SK-N-SH (cell line): ENCODE measurements at regions not wholly inside any gene's neighbourhood (a gene's known extent, or its start where the extent isn't known, plus 50 kb on each side); places are given as distances from the start of the nearest gene placed in this dataset.

ENCODE experiments used
- CTCF ChIA-PET: fragments of 300-600, 350-600 bp; formaldehyde crosslinking; extraction: SDS; loops from one replicate; lab custom pipeline; 2021; lab: Yijun Ruan, JAX
- POLR2A ChIA-PET: fragments of 350-600 bp; sonication (Branson Sonifier 250); formaldehyde crosslinking; extraction: SDS; loops from one replicate; lab custom pipeline; 2020; ENCODE audit warnings: antibody characterized with exemption, inconsistent platforms; lab: Yijun Ruan, JAX
- DNase-seq: peaks from one replicate; pipeline ENCODE4 v3.0.0; 2012
- H2AFZ ChIP-seq: fragments of 200-600 bp; sonication (generic); 2 replicates; pipeline ENCODE4 v1.8.1; 2016; ENCODE audit warnings: antibody characterized with exemption, mild to moderate bottlenecking, low read depth
- H3F3A ChIP-seq: fragments of 200-600 bp; sonication (generic); replicated peaks from 2 replicates; pipeline ENCODE3; 2016; ENCODE audit warnings: antibody characterized with exemption, mild to moderate bottlenecking; ENCODE audit not compliant: insufficient read depth
- H3K27ac ChIP-seq, 2 experiments: fragments of 200-500 bp in 1 of 2; fragments of 200-600 bp in 1 of 2; sonication (Bioruptor generic) in 1 of 2; sonication (generic), shearing (Covaris generic) in 1 of 2; 2 replicates each; pipeline versions ENCODE4 v1.5.1 to v1.6.1; 2014 to 2016; ENCODE audit warnings: low read depth in 2 of 2, inconsistent platforms in 1 of 2, low read length in 1 of 2, mild to moderate bottlenecking in 1 of 2, mixed read lengths in 1 of 2
- H3K27me3 ChIP-seq: fragments of 200-600 bp; sonication (generic), shearing (Covaris generic); 2 replicates; pipeline ENCODE4 v1.6.1; 2016; ENCODE audit warnings: mixed run types; ENCODE audit not compliant: insufficient read depth
- H3K36me3 ChIP-seq, 2 experiments: fragments of 200-500 bp in 1 of 2; fragments of 200-600 bp in 1 of 2; sonication (Bioruptor generic) in 1 of 2; sonication (generic) in 1 of 2; replicated peaks in 1 of 2; 2 replicates each; pipeline versions ENCODE3 to v1.5.1; 2014 to 2016; ENCODE audit warnings: low read length in 1 of 2, mild to moderate bottlenecking in 1 of 2; ENCODE audit not compliant: insufficient read depth in 2 of 2, control insufficient read depth in 1 of 2
- H3K4me1 ChIP-seq, 2 experiments: fragments of 200-500 bp in 1 of 2; fragments of 200-600 bp in 1 of 2; sonication (Bioruptor generic) in 1 of 2; sonication (generic), shearing (Covaris generic) in 1 of 2; 2 replicates each; pipeline versions ENCODE4 v1.5.1 to v1.6.1; 2014 to 2016; ENCODE audit warnings: low read depth in 1 of 2, low read length in 1 of 2, mixed run types in 1 of 2; ENCODE audit not compliant: insufficient read depth in 2 of 2, control insufficient read depth in 1 of 2
- H3K4me2 ChIP-seq: fragments of 200-600 bp; sonication (generic), shearing (Covaris generic); 2 replicates; pipeline ENCODE4 v1.6.1; 2017; ENCODE audit warnings: mixed run types
- H3K4me3 ChIP-seq, 2 experiments: fragments of 200-500 bp in 1 of 2; fragments of 200-600 bp in 1 of 2; sonication (Bioruptor generic) in 1 of 2; sonication (generic), shearing (Covaris generic) in 1 of 2; 2 replicates each; pipeline versions ENCODE4 v1.5.1 to v1.8.1; 2014 to 2016; ENCODE audit warnings: low read depth in 2 of 2, inconsistent platforms in 1 of 2, low read length in 1 of 2, mild to moderate bottlenecking in 1 of 2, mixed read lengths in 1 of 2, moderate library complexity in 1 of 2
- H3K79me2 ChIP-seq: fragments of 200-600 bp; sonication (generic); 2 replicates; pipeline ENCODE4 v1.8.1; 2017; ENCODE audit warnings: mild to moderate bottlenecking; ENCODE audit not compliant: insufficient read depth
- H3K9ac ChIP-seq: fragments of 200-600 bp; sonication (generic); 2 replicates; pipeline ENCODE4 v1.6.1; 2017; ENCODE audit warnings: mixed run types
- H3K9me2 ChIP-seq: fragments of 200-600 bp; sonication (generic); 2 replicates; pipeline ENCODE4 v1.6.1; 2017; ENCODE audit warnings: mixed run types
- H3K9me3 ChIP-seq: fragments of 200-600 bp; sonication (generic); 2 replicates; pipeline ENCODE4 v1.6.1; 2017; ENCODE audit warnings: mixed run types, mild to moderate bottlenecking, moderate library complexity
- H4K20me1 ChIP-seq: fragments of 200-600 bp; sonication (generic); 2 replicates; pipeline ENCODE4 v1.6.1; 2017; ENCODE audit warnings: mild to moderate bottlenecking, mixed run types; ENCODE audit not compliant: insufficient read depth
- MXI1 ChIP-seq: IDR thresholded peaks from 2 replicates; pipeline ENCODE4 v1.6.1; 2012; ENCODE audit warnings: mild to moderate bottlenecking, low read depth, low read length, improper control_type of control experiment
- PBX3 ChIP-seq: IDR thresholded peaks from 2 replicates; pipeline ENCODE4; 2012
- RAD21 ChIP-seq: IDR thresholded peaks from 2 replicates; pipeline ENCODE4 v1.6.1; 2012; ENCODE audit warnings: mild to moderate bottlenecking, low read length
- TCF12 ChIP-seq: IDR thresholded peaks from 2 replicates; pipeline ENCODE4 v1.4.0; 2012
- TEAD4 ChIP-seq: IDR thresholded peaks from 2 replicates; pipeline ENCODE4 v1.4.0; 2012; ENCODE audit warnings: mild to moderate bottlenecking, borderline replicate concordance; ENCODE audit not compliant: insufficient read depth
- WGBS: methylation state at CpG from one replicate; pipeline ENCODE4 v1.1.6; 2017; ENCODE audit warnings: low lambda C conversion rate; 5-methylcytosine and 5-hydroxymethylcytosine counted together
- TF ChIP-seq, protein P1 (sequence below): IDR thresholded peaks from 2 replicates; pipeline ENCODE4 v1.4.0; 2012; ENCODE audit warnings: low read depth, borderline replicate concordance

GRCh38 chr4:78722320-78722719 is 53.8 kb upstream of the BMP2K start:
- DNase-seq: no peak
- no peaks in the 10 kb centered on the region for H3F3A ChIP-seq
- H3K4me2 ChIP-seq: no peak overlapping the region
- 0 out of 2 replicates have a peak overlapping the region, but pooled peaks have one; percentile 18 for H2AFZ ChIP-seq
- H3K4me3 ChIP-seq: no peak overlapping the region
- no peaks in the 10 kb centered on the region for H3K4me1 ChIP-seq
- ChIA-PET CTCF (interaction anchor here (1.0 kb wide), 1 partner anchor 12 kb away, joined by 3 read pairs; no protein-coding TSS in a partner anchor), POLR2A (interaction anchor here (0.6 kb wide), 1 partner anchor 861 kb away, joined by 7 read pairs; no protein-coding TSS in a partner anchor)
- TF ChIP-seq RAD21 (no peak), TEAD4 (no peak)
- H3K79me2 ChIP-seq: no peaks in the 10 kb centered on the region
- no peaks in the 10 kb centered on the region for H4K20me1 ChIP-seq
- no peaks in the 10 kb centered on the region for H3K9me3 ChIP-seq
- H3K27me3 ChIP-seq: no peaks in the 10 kb centered on the region
- no peaks in the 10 kb centered on the region for H3K36me3 ChIP-seq
- no peaks in the 10 kb centered on the region for H3K9me2 ChIP-seq
- WGBS: 75% methylated on average over 5 of the region's 5 CpGs
- H3K9ac ChIP-seq: no peak overlapping the region
- no peak overlapping the region for H3K27ac ChIP-seq

- H3K4me2 ChIP-seq: no peak overlapping the region
- H3K27ac ChIP-seq: no peak overlapping the region
- ChIA-PET POLR2A (no interaction called here), CTCF (interaction anchor here (1.0 kb wide), 1 partner anchor 13 kb away, joined by 3 read pairs; no protein-coding TSS in a partner anchor)
- no peaks in the 10 kb centered on the region for H4K20me1 ChIP-seq
- H3K36me3 ChIP-seq: no peaks in the 10 kb centered on the region
- no peak overlapping the region for H3K4me3 ChIP-seq
- H3K9ac ChIP-seq: no peak overlapping the region
- H2AFZ ChIP-seq: no peak overlapping the region
- DNase-seq: no peak
- H3K4me1 ChIP-seq: no peaks in the 10 kb centered on the region
- no peaks in the 10 kb centered on the region for H3K27me3 ChIP-seq
- H3K79me2 ChIP-seq: no peaks in the 10 kb centered on the region
- H3K9me2 ChIP-seq: no peaks in the 10 kb centered on the region
- H3K9me3 ChIP-seq: no peaks in the 10 kb centered on the region
- no peak for TF ChIP-seq PBX3
- TF ChIP-seq, protein P1, sequence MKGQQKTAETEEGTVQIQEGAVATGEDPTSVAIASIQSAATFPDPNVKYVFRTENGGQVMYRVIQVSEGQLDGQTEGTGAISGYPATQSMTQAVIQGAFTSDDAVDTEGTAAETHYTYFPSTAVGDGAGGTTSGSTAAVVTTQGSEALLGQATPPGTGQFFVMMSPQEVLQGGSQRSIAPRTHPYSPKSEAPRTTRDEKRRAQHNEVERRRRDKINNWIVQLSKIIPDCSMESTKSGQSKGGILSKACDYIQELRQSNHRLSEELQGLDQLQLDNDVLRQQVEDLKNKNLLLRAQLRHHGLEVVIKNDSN: no peak
- TF ChIP-seq RAD21: no peak
- no peak for TF ChIP-seq TCF12
- no peak for TF ChIP-seq MXI1
- TF ChIP-seq, all 33 proteins: peak for 0
- H3F3A ChIP-seq: no peaks in the 10 kb centered on the region
These were observed 53.3 kb upstream of the BMP2K start for GRCh38 chr4:78722878-78723277.
